HK-2 (cell line): ENCODE measurements at regions not wholly inside any gene's neighbourhood (a gene's known extent, or its start where the extent isn't known, plus 50 kb on each side); places are given as distances from the start of the nearest gene placed in this dataset.
"Not testable (repeated sequence)": the region's sequence is repeated elsewhere in the genome, so short reads cannot be mapped to it uniquely, and the experiment has no call there.

ENCODE experiments used
- DNase-seq: peaks from one replicate; pipeline ENCODE4 v3.0.0-alpha.2; 2018; ENCODE audit not compliant: unreplicated experiment

- DNase-seq: no peak
These were observed 56.1 kb downstream of the GPR85 start for GRCh38 chr7:113030489-113030888.

- DNase-seq: peak; percentile 5
These were observed 59.7 kb downstream of the GPR85 start for GRCh38 chr7:113026941-113027340.

- DNase-seq: not testable (repeated sequence)
These were observed 69.3 kb downstream of the GPR85 start for GRCh38 chr7:113017144-113017857.

GRCh38 chr7:113015034-113015645 is 71.5 kb downstream of the GPR85 start:
- no peak for DNase-seq

GRCh38 chr7:113013761-113014449 is 72.7 kb downstream of the GPR85 start:
- DNase-seq: no peak

- DNase-seq: not testable (repeated sequence)
These were observed 73.8 kb downstream of the GPR85 start for GRCh38 chr7:113012862-113013261.

- DNase-seq: no peak
These were observed 76.2 kb downstream of the GPR85 start for GRCh38 chr7:113010377-113010776.

- DNase-seq: no peak
These were observed 77.9 kb downstream of the GPR85 start for GRCh38 chr7:113008755-113009154.

- DNase-seq: no peak
These were observed 81.7 kb downstream of the GPR85 start for GRCh38 chr7:113004726-113005454.

- DNase-seq: no peak
These were observed 86.2 kb downstream of the GPR85 start for GRCh38 chr7:113000316-113001020.

- DNase-seq: no peak
These were observed 88.8 kb downstream of the GPR85 start for GRCh38 chr7:112997831-112998230.

- no peak for DNase-seq
These were observed 90.2 kb downstream of the GPR85 start for GRCh38 chr7:112996331-112996871.

GRCh38 chr7:112995059-112995824 is 91.4 kb downstream of the GPR85 start:
- peak; percentile 21 for DNase-seq

- no peak for DNase-seq
These were observed 92.0 kb downstream of the GPR85 start for GRCh38 chr7:112994656-112995055.

GRCh38 chr7:112990624-112991023 is 96.0 kb downstream of the GPR85 start:
- no peak for DNase-seq

GRCh38 chr7:112989531-112989930 is 97.1 kb downstream of the GPR85 start:
- DNase-seq: no peak

- DNase-seq: no peak
These were observed 99.5 kb downstream of the GPR85 start for GRCh38 chr7:112987171-112987570.

GRCh38 chr7:112986256-112987031 is 100.2 kb downstream of the GPR85 start:
- no peak for DNase-seq

- no peak for DNase-seq
These were observed 101.1 kb downstream of the GPR85 start for GRCh38 chr7:112985377-112985987.
